OCI-LY7 (cell line): ENCODE measurements at regions not wholly inside any gene's neighbourhood (a gene's known extent, or its start where the extent isn't known, plus 50 kb on each side); places are given as distances from the start of the nearest gene placed in this dataset.

Experiments used
- BruUV-seq: library from RNA; stranded (reverse); fragments of 400-500 nt; replicated peaks from 2 replicates; lab custom pipeline; 2021; lab: Mats Ljungman, UMichigan
- CTCF ChIA-PET: fragments of 300-600 bp; sonication (Branson Sonifier 250); formaldehyde crosslinking; loops from one replicate; lab custom pipeline; 2022; ENCODE audit warnings: antibody characterized with exemption; ENCODE audit not compliant: unreplicated experiment; lab: Charles Lee
- POLR2A ChIA-PET: fragments of 300-600 bp; sonication (Branson Sonifier 250); formaldehyde crosslinking; loops from one replicate; lab custom pipeline; 2022; ENCODE audit warnings: antibody characterized with exemption; lab: Charles Lee
- DNase-seq: peaks from one replicate; pipeline ENCODE4 v3.0.0-alpha.2; 2015; ENCODE audit warnings: low spot score
- H2AFZ ChIP-seq: fragments of 200-600 bp; sonication (generic), shearing (Covaris generic); 2 replicates; pipeline ENCODE4 v1.6.1; 2014; ENCODE audit warnings: mild to moderate bottlenecking, antibody characterized with exemption, low read length, moderate library complexity
- H3K27ac ChIP-seq: fragments of 200-600 bp; sonication (generic); 2 replicates; pipeline ENCODE4 v1.5.1; 2014; ENCODE audit warnings: mixed run types, low read depth, mild to moderate bottlenecking, moderate library complexity, low read length, inconsistent platforms; ENCODE audit not compliant: poor library complexity, severe bottlenecking
- H3K36me3 ChIP-seq: fragments of 200-600 bp; sonication (generic); 2 replicates; pipeline ENCODE4 v1.6.1; 2014; ENCODE audit warnings: mild to moderate bottlenecking, antibody characterized with exemption, low read length, moderate library complexity, mixed read lengths; ENCODE audit not compliant: insufficient read depth
- H3K4me1 ChIP-seq: fragments of 200-600 bp; sonication (generic); 2 replicates; pipeline ENCODE4 v1.5.1; 2014; ENCODE audit warnings: mild to moderate bottlenecking, low read length; ENCODE audit not compliant: insufficient read depth, poor library complexity, severe bottlenecking
- H3K4me2 ChIP-seq: fragments of 200-600 bp; sonication (generic); 2 replicates; pipeline ENCODE4 v1.6.1; 2014; ENCODE audit warnings: mild to moderate bottlenecking, low read length
- H3K4me3 ChIP-seq: fragments of 200-600 bp; sonication (generic); 2 replicates; pipeline ENCODE4 v1.5.1; 2014; ENCODE audit warnings: mild to moderate bottlenecking, low read depth, low read length; ENCODE audit not compliant: poor library complexity, severe bottlenecking
- H3K79me2 ChIP-seq: fragments of 200-600 bp; sonication (generic); 2 replicates; pipeline ENCODE4 v1.6.1; 2016; ENCODE audit warnings: low read depth, mild to moderate bottlenecking, low read length, moderate library complexity, mixed read lengths; ENCODE audit not compliant: insufficient read depth
- H3K9me2 ChIP-seq: fragments of 200-600 bp; sonication (generic); 2 replicates; pipeline ENCODE4 v1.6.1; 2016; ENCODE audit warnings: mild to moderate bottlenecking, low read length, mixed read lengths; ENCODE audit not compliant: insufficient read depth
- H3K9me3 ChIP-seq: fragments of 200-600 bp; sonication (generic); 2 replicates; pipeline ENCODE4 v1.6.1; 2014; ENCODE audit warnings: mild to moderate bottlenecking, mixed run types, low read length, mixed read lengths
- H4K20me1 ChIP-seq: fragments of 200-600 bp; sonication (generic); 2 replicates; pipeline ENCODE4 v1.6.1; 2014; ENCODE audit warnings: mild to moderate bottlenecking, antibody characterized with exemption, low read length, moderate library complexity, mixed read lengths; ENCODE audit not compliant: insufficient read depth
- CTCF ChIP-seq: fragments of 200-600 bp; sonication (generic); conservative IDR thresholded peaks from 2 replicates; pipeline ENCODE4 v1.5.1; 2014; ENCODE audit warnings: mild to moderate bottlenecking, antibody characterized with exemption, low read length, moderate library complexity, mixed read lengths
- EZH2phosphoT487 ChIP-seq: fragments of 200-600 bp; sonication (generic); IDR thresholded peaks from 2 replicates; pipeline ENCODE4 v1.6.1; 2018; ENCODE audit warnings: low read depth, borderline replicate concordance, mild to moderate bottlenecking, mixed run types, antibody characterized with exemption, low read length, moderate library complexity, mixed read lengths
- intact Hi-C: fragments of 100-400 bp; cut with micrococcal nuclease; formaldehyde crosslinking; loops from one replicate; pipeline ENCODE4 v1.10.0; 2022; ENCODE audit not compliant: unreplicated experiment

GRCh38 chr14:39812532-39813320 lies 380.5 kb upstream of the FBXO33 start:
- intact Hi-C loops: no loop called here
- ChIA-PET CTCF (no interaction called here), POLR2A (interaction anchor here (0.6 kb wide), 1 partner anchor 589 kb away, joined by 4 read pairs; no protein-coding TSS in a partner anchor)
- Histone ChIP-seq H3K9me3 (0 out of 2 replicates have a peak, but pooled peaks cover 2% of the 10 kb centered on the region), H3K9me2 (no peaks in the 10 kb centered on the region), H4K20me1 (no peaks in the 10 kb centered on the region), H3K4me1 (no peaks in the 10 kb centered on the region), H2AFZ (no peak overlapping the region), H3K36me3 (no peaks in the 10 kb centered on the region), H3K79me2 (no peaks in the 10 kb centered on the region), H3K4me3 (no peak overlapping the region), H3K27ac (no peak overlapping the region), H3K4me2 (no peak overlapping the region)
- BruUV-seq: no TSS peak
- TF ChIP-seq CTCF: no peak
- no peak for TF ChIP-seq EZH2phosphoT487
- no peak for DNase-seq

- no peak overlapping the region for H3K27ac ChIP-seq
- no peaks in the 10 kb centered on the region for H3K9me2 ChIP-seq
- BruUV-seq: no TSS peak
- H3K9me3 ChIP-seq: no peaks in the 10 kb centered on the region
- TF ChIP-seq CTCF: no peak
- no peak for TF ChIP-seq EZH2phosphoT487
- ChIA-PET CTCF (no interaction called here), POLR2A (no interaction called here)
- no peak overlapping the region for H2AFZ ChIP-seq
- no peaks in the 10 kb centered on the region for H3K36me3 ChIP-seq
- H3K4me2 ChIP-seq: no peak overlapping the region
- no peaks in the 10 kb centered on the region for H4K20me1 ChIP-seq
- no peaks in the 10 kb centered on the region for H3K4me1 ChIP-seq
- H3K79me2 ChIP-seq: no peaks in the 10 kb centered on the region
- intact Hi-C loops: no loop called here
- H3K4me3 ChIP-seq: no peak overlapping the region
- DNase-seq: no peak
Observed at GRCh38 chr14:39807271-39807670, 375.0 kb upstream of the FBXO33 start.

GRCh38 chr14:39784461-39784860 lies 352.2 kb upstream of the FBXO33 start:
- DNase-seq: no peak
- no TSS peak for BruUV-seq
- no peak overlapping the region for H3K4me3 ChIP-seq
- TF ChIP-seq EZH2phosphoT487 (no peak), CTCF (no peak)
- H2AFZ ChIP-seq: no peak overlapping the region
- no peaks in the 10 kb centered on the region for H3K79me2 ChIP-seq
- no peaks in the 10 kb centered on the region for H3K9me2 ChIP-seq
- no peaks in the 10 kb centered on the region for H3K9me3 ChIP-seq
- no peak overlapping the region for H3K4me2 ChIP-seq
- intact Hi-C loops: no loop called here
- ChIA-PET CTCF (no interaction called here), POLR2A (interaction anchor here (0.7 to 1.0 kb wide), 3 partner anchors 9 to 32 kb away, joined by 4 to 6 read pairs (median 5); no protein-coding TSS in a partner anchor)
- no peaks in the 10 kb centered on the region for H3K4me1 ChIP-seq
- H3K27ac ChIP-seq: no peak overlapping the region
- no peaks in the 10 kb centered on the region for H4K20me1 ChIP-seq
- no peaks in the 10 kb centered on the region for H3K36me3 ChIP-seq
